ENCODE measurements at regions not wholly inside any gene's neighbourhood (a gene's known extent, or its start where the extent isn't known, plus 50 kb on each side); places are given as distances from the start of the nearest gene placed in this dataset.

GRCh38 chr12:92218394-92219077 is 72.9 kb upstream of the BTG1 start:
- BruUV-seq (replicated peaks): no TSS peak
- Mint-ChIP-seq H3K4me3 (ENCODE audit: low read depth, unreplicated experiment) (no peak overlapping the region), H3K9me3 (ENCODE audit: low read depth, unreplicated experiment) (no peaks in the 10 kb centered on the region), H3K36me3 (ENCODE audit: insufficient read depth, unreplicated experiment) (no peaks in the 10 kb centered on the region), H3K27me3 (ENCODE audit: unreplicated experiment) (no peaks in the 10 kb centered on the region), H3K27ac (ENCODE audit: unreplicated experiment) (no peak overlapping the region), H3K4me1 (ENCODE audit: low read depth, unreplicated experiment) (no peaks in the 10 kb centered on the region)
- intact Hi-C loops (cut with micrococcal nuclease; ENCODE audit: unreplicated experiment): no loop called here
- TF ChIP-seq CTCF (IDR thresholded peaks at IDR 0.05; ENCODE audit: unreplicated experiment): no peak
- CTCF ChIA-PET: interaction anchor here (1.6 kb wide), 1 partner anchor 11 kb away, joined by 4 read pairs; no protein-coding TSS in a partner anchor
- no peak for DNase-seq

GRCh38 chr12:92216092-92216491 is 70.4 kb upstream of the BTG1 start:
- Mint-ChIP-seq H3K36me3 (ENCODE audit: insufficient read depth, unreplicated experiment) (no peaks in the 10 kb centered on the region), H3K27me3 (ENCODE audit: unreplicated experiment) (no peaks in the 10 kb centered on the region), H3K4me3 (ENCODE audit: low read depth, unreplicated experiment) (no peak overlapping the region), H3K4me1 (ENCODE audit: low read depth, unreplicated experiment) (no peaks in the 10 kb centered on the region), H3K9me3 (ENCODE audit: low read depth, unreplicated experiment) (no peaks in the 10 kb centered on the region), H3K27ac (ENCODE audit: unreplicated experiment) (no peak overlapping the region)
- intact Hi-C loops (cut with micrococcal nuclease; ENCODE audit: unreplicated experiment): no loop called here
- no TSS peak for BruUV-seq (replicated peaks)
- DNase-seq: no peak
- CTCF ChIA-PET: no interaction called here
- TF ChIP-seq CTCF (IDR thresholded peaks at IDR 0.05; ENCODE audit: unreplicated experiment): no peak

DNA sequence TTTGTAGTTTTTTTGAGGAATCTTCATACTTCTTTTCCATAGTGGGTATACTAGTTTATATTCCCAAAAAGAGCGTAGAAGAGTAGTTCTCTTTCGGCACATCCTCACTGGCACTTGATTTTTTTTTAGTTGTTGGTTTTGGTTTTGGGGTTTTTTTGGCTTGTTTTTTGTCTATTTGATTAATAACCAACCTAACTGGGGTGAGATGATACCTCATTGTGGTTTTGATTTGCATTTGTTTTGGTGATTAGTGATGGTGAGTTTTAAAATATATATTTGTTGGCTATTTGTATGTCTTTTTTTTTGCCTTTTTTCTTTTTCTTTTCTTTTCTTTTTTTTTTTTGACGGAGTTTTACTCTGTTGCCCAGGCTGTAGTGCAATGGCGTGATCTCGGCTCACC is 69.7 kb upstream of the BTG1 start:
- H3K9me3 Mint-ChIP-seq (ENCODE audit: low read depth, unreplicated experiment): no peaks in the 10 kb centered on the region
- CTCF ChIA-PET: no interaction called here
- no peaks in the 10 kb centered on the region for H3K27me3 Mint-ChIP-seq (ENCODE audit: unreplicated experiment)
- H3K4me1 Mint-ChIP-seq (ENCODE audit: low read depth, unreplicated experiment): no peaks in the 10 kb centered on the region
- no peak for DNase-seq
- no peak overlapping the region for H3K27ac Mint-ChIP-seq (ENCODE audit: unreplicated experiment)
- no peak for TF ChIP-seq CTCF (IDR thresholded peaks at IDR 0.05; ENCODE audit: unreplicated experiment)
- H3K4me3 Mint-ChIP-seq (ENCODE audit: low read depth, unreplicated experiment): no peak overlapping the region
- intact Hi-C loops (cut with micrococcal nuclease; ENCODE audit: unreplicated experiment): no loop called here
- BruUV-seq (replicated peaks): no TSS peak
- no peaks in the 10 kb centered on the region for H3K36me3 Mint-ChIP-seq (ENCODE audit: insufficient read depth, unreplicated experiment)

GRCh38 chr12:92213166-92213565 is 67.5 kb upstream of the BTG1 start:
- TF ChIP-seq CTCF (IDR thresholded peaks at IDR 0.05; ENCODE audit: unreplicated experiment): no peak
- CTCF ChIA-PET: interaction anchor here (0.6 kb wide), 1 partner anchor 229 kb away, joined by 4 read pairs; no protein-coding TSS in a partner anchor
- DNase-seq: no peak
- peaks cover 9% of the 10 kb centered on the region for H3K4me1 Mint-ChIP-seq (ENCODE audit: low read depth, unreplicated experiment)
- BruUV-seq (replicated peaks): no TSS peak
- intact Hi-C loops (cut with micrococcal nuclease; ENCODE audit: unreplicated experiment): no loop called here
- H3K27ac Mint-ChIP-seq (ENCODE audit: unreplicated experiment): no peak overlapping the region
- no peaks in the 10 kb centered on the region for H3K27me3 Mint-ChIP-seq (ENCODE audit: unreplicated experiment)
- peaks cover 6% of the 10 kb centered on the region for H3K36me3 Mint-ChIP-seq (ENCODE audit: insufficient read depth, unreplicated experiment)
- no peak overlapping the region for H3K4me3 Mint-ChIP-seq (ENCODE audit: low read depth, unreplicated experiment)
- no peaks in the 10 kb centered on the region for H3K9me3 Mint-ChIP-seq (ENCODE audit: low read depth, unreplicated experiment)

Measured in Calu3 (cell line).